HEK293T (cell line): ENCODE measurements at regions not wholly inside any gene's neighbourhood (a gene's known extent, or its start where the extent isn't known, plus 50 kb on each side); places are given as distances from the start of the nearest gene placed in this dataset.

Source experiments
- CTCF ChIA-PET: fragments of 350-600 bp; formaldehyde crosslinking; extraction: SDS; loops from one replicate; lab custom pipeline; 2021; ENCODE audit warnings: antibody characterized with exemption, inconsistent platforms; lab: Yijun Ruan, JAX
- POLR2A ChIA-PET: fragments of 350-600 bp; formaldehyde crosslinking; extraction: SDS; loops from one replicate; lab custom pipeline; 2020; ENCODE audit warnings: antibody characterized with exemption, inconsistent platforms; lab: Yijun Ruan, JAX
- DNase-seq: peaks from one replicate; pipeline ENCODE4 v3.0.0; 2012; ENCODE audit warnings: mixed read lengths; ENCODE audit errors: extremely low spot score
- ARNT ChIP-seq: fragments of 450-650 bp; IDR thresholded peaks from 2 replicates; pipeline ENCODE4 v1.6.1; 2017; ENCODE audit warnings: mild to moderate bottlenecking
- BHLHE40 ChIP-seq: fragments of 450-650 bp; IDR thresholded peaks from 2 replicates; pipeline ENCODE4 v1.6.1; 2016; ENCODE audit warnings: mild to moderate bottlenecking, moderate library complexity, borderline replicate concordance
- CTBP1 ChIP-seq: fragments of 450-650 bp; IDR thresholded peaks from 2 replicates; pipeline ENCODE4 v1.6.1; 2016; ENCODE audit warnings: borderline replicate concordance
- ELF4 ChIP-seq: fragments of 450-650 bp; IDR thresholded peaks from 2 replicates; pipeline ENCODE4 v1.6.1; 2017; ENCODE audit warnings: antibody characterized with exemption
- FOXA1 ChIP-seq: fragments of 450-650 bp; IDR thresholded peaks from 2 replicates; pipeline ENCODE4 v1.6.1; 2016; ENCODE audit warnings: mild to moderate bottlenecking
- FOXK2 ChIP-seq: fragments of 450-650 bp; IDR thresholded peaks from 2 replicates; pipeline ENCODE4 v1.6.1; 2016; ENCODE audit warnings: mild to moderate bottlenecking
- FOXM1 ChIP-seq: fragments of 450-650 bp; IDR thresholded peaks from 2 replicates; pipeline ENCODE4 v1.6.1; 2017; ENCODE audit warnings: mild to moderate bottlenecking, borderline replicate concordance
- HDGF ChIP-seq: fragments of 450-650 bp; IDR thresholded peaks from 2 replicates; pipeline ENCODE4 v1.6.1; 2017; ENCODE audit warnings: antibody characterized with exemption, borderline replicate concordance
- L3MBTL2 ChIP-seq: fragments of 450-650 bp; conservative IDR thresholded peaks from 2 replicates; pipeline ENCODE4 v1.6.1; 2016; ENCODE audit warnings: mild to moderate bottlenecking
- LEF1 ChIP-seq: fragments of 450-650 bp; IDR thresholded peaks from 2 replicates; pipeline ENCODE4 v1.6.1; 2017; ENCODE audit warnings: mild to moderate bottlenecking, borderline replicate concordance
- NFRKB ChIP-seq: fragments of 450-650 bp; IDR thresholded peaks from 2 replicates; pipeline ENCODE4 v1.6.1; 2016; ENCODE audit warnings: mild to moderate bottlenecking, moderate library complexity
- PKNOX1 ChIP-seq: fragments of 450-650 bp; IDR thresholded peaks from 2 replicates; pipeline ENCODE4 v1.6.1; 2016
- SP1 ChIP-seq: fragments of 450-650 bp; IDR thresholded peaks from 2 replicates; pipeline ENCODE4 v1.6.1; 2017
- SUZ12 ChIP-seq: fragments of 450-650 bp; IDR thresholded peaks from 2 replicates; pipeline ENCODE4 v1.6.1; 2016; ENCODE audit warnings: mild to moderate bottlenecking
- TARDBP ChIP-seq: fragments of 450-650 bp; IDR thresholded peaks from 2 replicates; pipeline ENCODE4 v1.6.1; 2016
- ZNF384 ChIP-seq: fragments of 450-650 bp; IDR thresholded peaks from 2 replicates; pipeline ENCODE4 v1.6.1; 2016

DNA sequence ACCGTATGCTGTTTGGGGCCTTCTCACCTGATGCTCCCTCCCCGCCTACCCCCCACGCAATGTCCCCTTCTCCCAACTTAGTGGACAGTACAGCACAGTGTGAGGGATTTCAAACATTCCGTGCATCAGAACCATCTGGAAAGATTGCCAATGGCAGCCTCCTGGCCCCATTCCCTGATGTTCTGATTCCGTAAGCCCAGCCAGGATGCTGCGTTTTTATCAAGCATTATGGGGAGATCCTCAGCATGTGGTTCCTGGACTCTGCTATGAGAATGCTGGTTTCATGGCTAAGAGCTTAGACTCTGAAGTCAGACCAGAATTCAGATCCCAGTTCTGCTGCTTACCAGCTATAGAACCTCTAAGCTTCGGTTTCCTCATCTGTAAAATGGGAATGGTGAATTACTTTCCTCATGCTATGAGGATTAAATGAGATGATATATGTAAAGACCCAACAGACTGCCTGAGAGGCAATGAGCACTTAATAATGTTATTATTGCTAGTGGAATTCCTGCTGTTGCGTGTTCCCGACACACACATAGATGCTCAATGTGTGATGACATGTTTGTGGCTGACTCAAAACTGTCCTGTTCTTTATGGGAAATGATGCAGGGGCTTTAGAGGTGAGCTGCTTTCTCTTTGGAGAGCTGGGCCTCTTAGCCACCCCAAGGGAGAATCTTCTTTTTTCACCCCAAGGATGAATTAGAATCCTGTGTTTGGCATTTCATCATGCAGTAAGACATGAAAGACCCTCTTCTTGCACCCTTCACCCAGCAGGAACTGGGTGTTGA lies 60.8 kb upstream of the SMNDC1 start:
- ChIA-PET CTCF (interaction anchor here (6.1 kb wide), 1 partner anchor 11 kb away, joined by 33 read pairs; no protein-coding TSS in a partner anchor), POLR2A (no interaction called here)
- no peak for DNase-seq
- TF ChIP-seq FOXA1 (no peak), CTBP1 (no peak), LEF1 (no peak), ELF4 (no peak), BHLHE40 (no peak), ARNT (no peak), TARDBP (no peak), HDGF (no peak), FOXK2 (no peak), PKNOX1 (no peak)

GRCh38 chr10:110366635-110367034 lies 61.9 kb upstream of the SMNDC1 start:
- POLR2A ChIA-PET, result no interaction called here
- CTCF ChIA-PET, result interaction anchor here (6.1 kb wide), 1 partner anchor 12 kb away, joined by 33 read pairs; no protein-coding TSS in a partner anchor
- TF ChIP-seq HDGF, result no peak
- no peak for TF ChIP-seq BHLHE40
- TF ChIP-seq ZNF384, result no peak
- TF ChIP-seq FOXA1, result no peak
- no peak for TF ChIP-seq ELF4
- no peak for TF ChIP-seq PKNOX1
- TF ChIP-seq FOXM1, result no peak
- no peak for TF ChIP-seq LEF1
- TF ChIP-seq ARNT, result no peak
- TF ChIP-seq FOXK2, result no peak
- TF ChIP-seq TARDBP, result no peak
- DNase-seq, result no peak

- no peak for TF ChIP-seq FOXM1
- no peak for TF ChIP-seq FOXK2
- no peak for TF ChIP-seq L3MBTL2
- TF ChIP-seq NFRKB, result no peak
- TF ChIP-seq ARNT, result no peak
- no peak for TF ChIP-seq LEF1
- TF ChIP-seq SUZ12, result no peak
- no peak for TF ChIP-seq ZNF384
- TF ChIP-seq ELF4, result no peak
- TF ChIP-seq HDGF, result no peak
- no peak for TF ChIP-seq FOXA1
- no peak for TF ChIP-seq CTBP1
- no peak for TF ChIP-seq PKNOX1
- TF ChIP-seq BHLHE40, result no peak
- TF ChIP-seq SP1, result no peak
- no peak for TF ChIP-seq TARDBP
- ChIA-PET POLR2A (no interaction called here), CTCF (interaction anchor here (6.1 kb wide), 1 partner anchor 13 kb away, joined by 33 read pairs; no protein-coding TSS in a partner anchor)
- no peak for DNase-seq
Observed at GRCh38 chr10:110368002-110368401, 63.3 kb upstream of the SMNDC1 start.

DNA sequence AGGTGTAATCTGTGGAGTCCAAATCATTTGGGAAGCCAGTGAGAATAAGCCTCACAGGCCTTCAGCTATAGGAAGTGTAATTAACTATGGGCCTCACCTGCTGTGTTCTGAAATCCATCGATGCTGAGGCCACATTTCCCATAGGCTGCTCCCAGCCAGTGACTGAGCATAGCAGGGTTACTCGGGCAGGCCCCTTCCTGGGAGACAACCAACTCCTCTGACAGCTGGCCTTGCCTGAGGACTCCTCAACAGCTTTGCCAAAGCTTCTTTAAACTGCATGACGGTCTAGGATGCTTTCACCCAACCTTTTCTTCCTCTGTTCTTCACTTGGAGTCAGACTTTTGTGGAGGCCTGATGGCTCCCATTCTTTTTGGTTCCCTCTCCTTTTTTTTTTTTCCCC lies 63.8 kb upstream of the SMNDC1 start:
- ChIA-PET POLR2A (no interaction called here), CTCF (interaction anchor here (0.6 to 6.1 kb wide), 2 partner anchors 14 to 595 kb away, joined by 3 to 33 read pairs; no protein-coding TSS in a partner anchor)
- no peak for TF ChIP-seq HDGF
- no peak for TF ChIP-seq LEF1
- no peak for TF ChIP-seq SP1
- TF ChIP-seq ELF4, result no peak
- no peak for TF ChIP-seq BHLHE40
- no peak for TF ChIP-seq ZNF384
- TF ChIP-seq ARNT, result no peak
- no peak for TF ChIP-seq NFRKB
- TF ChIP-seq CTBP1, result no peak
- TF ChIP-seq TARDBP, result no peak
- TF ChIP-seq FOXK2, result no peak
- no peak for TF ChIP-seq PKNOX1
- no peak for TF ChIP-seq FOXM1
- no peak for TF ChIP-seq SUZ12
- no peak for TF ChIP-seq L3MBTL2
- TF ChIP-seq FOXA1, result no peak
- no peak for DNase-seq

DNA sequence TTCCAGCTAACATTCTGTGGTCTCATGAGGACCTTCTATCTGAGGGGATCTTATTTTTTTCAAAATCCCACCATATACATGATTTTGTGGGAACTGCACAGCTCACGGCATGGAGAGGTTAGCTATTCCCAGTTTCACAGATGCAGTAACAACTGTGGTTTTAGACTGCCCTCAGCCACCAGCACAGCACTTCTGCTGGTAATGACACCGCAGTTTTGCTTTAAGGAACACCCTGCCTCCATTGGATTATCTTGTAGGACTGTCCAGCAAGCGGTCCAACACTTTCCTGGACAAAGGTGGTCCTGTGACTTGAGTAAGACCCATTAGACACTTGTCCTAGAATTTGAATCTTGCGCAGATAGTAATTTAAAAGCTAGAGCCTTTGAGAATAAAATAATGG lies 65.3 kb upstream of the SMNDC1 start:
- ChIA-PET CTCF (no interaction called here), POLR2A (no interaction called here)
- no peak for DNase-seq

More for the DNA sequence above, 65.3 kb upstream of the SMNDC1 start:
- TF ChIP-seq L3MBTL2, result no peak
- TF ChIP-seq LEF1, result no peak
- no peak for TF ChIP-seq PKNOX1
- TF ChIP-seq NFRKB, result no peak
- no peak for TF ChIP-seq ARNT
- no peak for TF ChIP-seq ELF4
- TF ChIP-seq FOXM1, result no peak
- no peak for TF ChIP-seq TARDBP
- no peak for TF ChIP-seq CTBP1
- no peak for TF ChIP-seq SUZ12
- TF ChIP-seq SP1, result no peak
- no peak for TF ChIP-seq BHLHE40
- TF ChIP-seq FOXK2, result no peak
- no peak for TF ChIP-seq HDGF
- no peak for TF ChIP-seq FOXA1
- no peak for TF ChIP-seq ZNF384
